H7 (cell line): ENCODE measurements at regions not wholly inside any gene's neighbourhood (a gene's known extent, or its start where the extent isn't known, plus 50 kb on each side); places are given as distances from the start of the nearest gene placed in this dataset.

Experiments used
- DNase-seq: peaks from one replicate; pipeline ENCODE4 v3.0.0; 2012
- H3K27me3 ChIP-seq: 2 replicates; pipeline ENCODE4 v1.6.0; 2011; ENCODE audit warnings: mild to moderate bottlenecking, low read length; ENCODE audit not compliant: control insufficient read depth, insufficient read depth
- H3K36me3 ChIP-seq: replicated peaks from 2 replicates; pipeline ENCODE4 v1.5.1; 2011; ENCODE audit warnings: low read length; ENCODE audit not compliant: control insufficient read depth, insufficient read depth
- H3K4me3 ChIP-seq: 2 replicates; pipeline ENCODE4 v1.5.1; 2011; ENCODE audit warnings: low read depth, mild to moderate bottlenecking, control low read depth, low read length, moderate library complexity; ENCODE audit not compliant: insufficient read depth

GRCh38 chr18:6600667-6601167 lies 128.8 kb upstream of the ARHGAP28 start:
- H3K36me3 ChIP-seq = no peaks in the 10 kb centered on the region
- DNase-seq = no peak
- H3K4me3 ChIP-seq = no peak overlapping the region
- no peaks in the 10 kb centered on the region for H3K27me3 ChIP-seq

GRCh38 chr18:6601241-6601640 lies 128.3 kb upstream of the ARHGAP28 start:
- H3K4me3 ChIP-seq = no peak overlapping the region
- DNase-seq = no peak
- H3K27me3 ChIP-seq = no peaks in the 10 kb centered on the region
- H3K36me3 ChIP-seq = no peaks in the 10 kb centered on the region

- no peaks in the 10 kb centered on the region for H3K27me3 ChIP-seq
- DNase-seq = no peak
- H3K36me3 ChIP-seq = no peaks in the 10 kb centered on the region
- no peak overlapping the region for H3K4me3 ChIP-seq
Observed at GRCh38 chr18:6602365-6602764, 127.2 kb upstream of the ARHGAP28 start.

GRCh38 chr18:6604573-6604941 lies 125.0 kb upstream of the ARHGAP28 start:
- H3K4me3 ChIP-seq = no peak overlapping the region
- DNase-seq = no peak
- no peaks in the 10 kb centered on the region for H3K27me3 ChIP-seq
- H3K36me3 ChIP-seq = no peaks in the 10 kb centered on the region

GRCh38 chr18:6605115-6605869 lies 124.2 kb upstream of the ARHGAP28 start:
- Histone ChIP-seq H3K4me3 (no peak overlapping the region), H3K27me3 (no peaks in the 10 kb centered on the region), H3K36me3 (no peaks in the 10 kb centered on the region)
- no peak for DNase-seq

GRCh38 chr18:6606411-6607085 lies 123.0 kb upstream of the ARHGAP28 start:
- Histone ChIP-seq H3K4me3 (no peak overlapping the region), H3K36me3 (no peaks in the 10 kb centered on the region), H3K27me3 (no peaks in the 10 kb centered on the region; the same call in 1 of the 2 replicates)
- DNase-seq = no peak

- DNase-seq = no peak
- no peaks in the 10 kb centered on the region; the same call in 1 of the 2 replicates for H3K27me3 ChIP-seq
- H3K4me3 ChIP-seq = no peak overlapping the region
- H3K36me3 ChIP-seq = no peaks in the 10 kb centered on the region
Observed at GRCh38 chr18:6607343-6607742, 122.2 kb upstream of the ARHGAP28 start.

- no peak overlapping the region for H3K4me3 ChIP-seq
- DNase-seq = no peak
- no peaks in the 10 kb centered on the region for H3K36me3 ChIP-seq
- H3K27me3 ChIP-seq = no peaks in the 10 kb centered on the region; the same call in 1 of the 2 replicates
Observed at GRCh38 chr18:6609666-6610264, 119.8 kb upstream of the ARHGAP28 start.

GRCh38 chr18:6610466-6610865 lies 119.0 kb upstream of the ARHGAP28 start:
- no peak for DNase-seq
- H3K4me3 ChIP-seq = no peak overlapping the region
- H3K27me3 ChIP-seq = no peaks in the 10 kb centered on the region; the same call in 1 of the 2 replicates
- no peaks in the 10 kb centered on the region for H3K36me3 ChIP-seq

GRCh38 chr18:6613581-6613980 lies 115.9 kb upstream of the ARHGAP28 start:
- no peak overlapping the region for H3K4me3 ChIP-seq
- no peaks in the 10 kb centered on the region; the same call in 1 of the 2 replicates for H3K27me3 ChIP-seq
- no peak for DNase-seq
- H3K36me3 ChIP-seq = no peaks in the 10 kb centered on the region

GRCh38 chr18:6614952-6615351 lies 114.6 kb upstream of the ARHGAP28 start:
- no peak for DNase-seq
- Histone ChIP-seq H3K27me3 (no peaks in the 10 kb centered on the region; the same call in 1 of the 2 replicates), H3K36me3 (no peaks in the 10 kb centered on the region), H3K4me3 (no peak overlapping the region)

- no peak overlapping the region for H3K4me3 ChIP-seq
- DNase-seq = no peak
- no peaks in the 10 kb centered on the region for H3K36me3 ChIP-seq
- no peaks in the 10 kb centered on the region for H3K27me3 ChIP-seq
Observed at GRCh38 chr18:6616981-6617380, 112.5 kb upstream of the ARHGAP28 start.

GRCh38 chr18:6621437-6621836 lies 108.1 kb upstream of the ARHGAP28 start:
- no peak for DNase-seq
- H3K27me3 ChIP-seq = no peaks in the 10 kb centered on the region
- H3K36me3 ChIP-seq = no peaks in the 10 kb centered on the region
- no peak overlapping the region for H3K4me3 ChIP-seq

GRCh38 chr18:6623278-6623677 lies 106.2 kb upstream of the ARHGAP28 start:
- Histone ChIP-seq H3K27me3 (no peaks in the 10 kb centered on the region), H3K36me3 (no peaks in the 10 kb centered on the region), H3K4me3 (no peak overlapping the region)
- no peak for DNase-seq

GRCh38 chr18:6624271-6624660 lies 105.2 kb upstream of the ARHGAP28 start:
- no peak overlapping the region for H3K4me3 ChIP-seq
- DNase-seq = no peak
- no peaks in the 10 kb centered on the region for H3K36me3 ChIP-seq
- H3K27me3 ChIP-seq = no peaks in the 10 kb centered on the region
